Brain microvascular endothelial cell (primary cell): ENCODE measurements at regions not wholly inside any gene's neighbourhood (a gene's known extent, or its start where the extent isn't known, plus 50 kb on each side); places are given as distances from the start of the nearest gene placed in this dataset.

ENCODE experiments used
- DNase-seq: peaks from one replicate; pipeline ENCODE4 v3.0.0-alpha.2; 2020
- H3K27ac ChIP-seq: fragments of 250-450 bp; sonication (Bioruptor Pico); 2 replicates; pipeline ENCODE4 v1.5.1; 2020; ENCODE audit warnings: mild to moderate bottlenecking, moderate library complexity
- H3K27me3 ChIP-seq: fragments of 250-450 bp; sonication (Bioruptor Pico); replicated peaks from 2 replicates; pipeline ENCODE4 v1.5.1; 2020; ENCODE audit warnings: mild to moderate bottlenecking
- H3K36me3 ChIP-seq: fragments of 250-450 bp; sonication (Bioruptor Pico); replicated peaks from 2 replicates; pipeline ENCODE4 v1.5.1; 2020; ENCODE audit warnings: mild to moderate bottlenecking
- H3K4me3 ChIP-seq: 2 replicates; pipeline ENCODE4 v1.5.1; 2011; ENCODE audit warnings: low read depth, mild to moderate bottlenecking, control low read depth, low read length, moderate library complexity
- CTCF ChIP-seq: IDR thresholded peaks from 2 replicates; pipeline ENCODE4 v1.5.1; 2011; ENCODE audit warnings: low read depth, mild to moderate bottlenecking, moderate library complexity, low read length, control low read depth, inconsistent platforms; ENCODE audit errors: missing control alignments
- in situ Hi-C: cut with HindIII; loops from 2 replicates; pipeline ENCODE4 v1.10.0; 2017; ENCODE audit warnings: low sequenced_read_pairs, low pct_ligation_motif_present

- in situ Hi-C loops = no loop called here
- Histone ChIP-seq H3K27ac (no peak overlapping the region), H3K4me3 (no peak overlapping the region), H3K36me3 (no peaks in the 10 kb centered on the region), H3K27me3 (no peaks in the 10 kb centered on the region)
- no peak for DNase-seq
- no peak for TF ChIP-seq CTCF
These were observed 381.6 kb downstream of the DUSP6 start for GRCh38 chr12:88970740-88971139.

GRCh38 chr12:88969127-88969526, 383.2 kb downstream of the DUSP6 start:
- in situ Hi-C loops = no loop called here
- Histone ChIP-seq H3K27me3 (no peaks in the 10 kb centered on the region), H3K36me3 (no peaks in the 10 kb centered on the region), H3K27ac (no peak overlapping the region), H3K4me3 (no peak overlapping the region)
- no peak for DNase-seq
- no peak for TF ChIP-seq CTCF

- no peaks in the 10 kb centered on the region for H3K36me3 ChIP-seq
- DNase-seq = no peak
- TF ChIP-seq CTCF = no peak
- H3K27ac ChIP-seq = no peak overlapping the region
- H3K4me3 ChIP-seq = no peak overlapping the region
- in situ Hi-C loops = no loop called here
- no peaks in the 10 kb centered on the region for H3K27me3 ChIP-seq
These were observed 380.1 kb upstream of the KITLG start for GRCh38 chr12:88960213-88960878.

- in situ Hi-C loops = no loop called here
- TF ChIP-seq CTCF = no peak
- no peaks in the 10 kb centered on the region for H3K27me3 ChIP-seq
- DNase-seq = no peak
- H3K36me3 ChIP-seq = no peaks in the 10 kb centered on the region
- no peak overlapping the region for H3K27ac ChIP-seq
- no peak overlapping the region for H3K4me3 ChIP-seq
These were observed 378.7 kb upstream of the KITLG start for GRCh38 chr12:88958946-88959345.

- Histone ChIP-seq H3K27me3 (no peaks in the 10 kb centered on the region), H3K36me3 (no peaks in the 10 kb centered on the region), H3K4me3 (no peak overlapping the region), H3K27ac (no peak overlapping the region)
- TF ChIP-seq CTCF = no peak
- in situ Hi-C loops = no loop called here
- DNase-seq = no peak
These were observed 377.9 kb upstream of the KITLG start for GRCh38 chr12:88958153-88958552.

GRCh38 chr12:88957358-88957757, 377.1 kb upstream of the KITLG start:
- no peak for DNase-seq
- no peak overlapping the region for H3K27ac ChIP-seq
- no peak for TF ChIP-seq CTCF
- no peaks in the 10 kb centered on the region for H3K36me3 ChIP-seq
- no peak overlapping the region for H3K4me3 ChIP-seq
- in situ Hi-C loops = no loop called here
- H3K27me3 ChIP-seq = no peaks in the 10 kb centered on the region
